ENCODE measurements at regions not wholly inside any gene's neighbourhood (a gene's known extent, or its start where the extent isn't known, plus 50 kb on each side); places are given as distances from the start of the nearest gene placed in this dataset.

GRCh38 chr15:31245135-31245689 is 81.4 kb upstream of the KLF13 start:
- DNase-seq (ENCODE audit: low spot score) = no peak

GRCh38 chr15:31245756-31246155 is 80.9 kb upstream of the KLF13 start:
- no peak for DNase-seq (ENCODE audit: low spot score)

DNA sequence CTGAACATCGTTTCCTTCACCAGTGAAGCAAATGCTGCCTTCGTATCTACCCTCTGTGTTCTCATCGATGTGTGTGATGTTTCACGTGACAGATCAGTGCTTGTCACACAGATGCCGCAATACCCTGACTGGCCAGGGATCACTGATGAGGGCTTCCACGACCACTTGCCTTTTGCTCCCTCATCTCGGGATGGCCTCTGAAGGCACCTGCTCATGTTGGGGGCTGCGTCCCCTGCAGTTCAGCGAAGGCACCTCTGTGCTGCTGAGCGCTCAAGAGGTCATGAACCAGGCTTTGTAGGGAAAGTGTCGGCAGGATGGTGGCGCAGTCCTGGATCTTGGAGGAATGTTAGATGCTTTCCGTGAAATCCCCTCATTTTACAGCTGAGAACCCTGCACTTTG is 79.2 kb upstream of the KLF13 start:
- DNase-seq (ENCODE audit: low spot score) = no peak

DNA sequence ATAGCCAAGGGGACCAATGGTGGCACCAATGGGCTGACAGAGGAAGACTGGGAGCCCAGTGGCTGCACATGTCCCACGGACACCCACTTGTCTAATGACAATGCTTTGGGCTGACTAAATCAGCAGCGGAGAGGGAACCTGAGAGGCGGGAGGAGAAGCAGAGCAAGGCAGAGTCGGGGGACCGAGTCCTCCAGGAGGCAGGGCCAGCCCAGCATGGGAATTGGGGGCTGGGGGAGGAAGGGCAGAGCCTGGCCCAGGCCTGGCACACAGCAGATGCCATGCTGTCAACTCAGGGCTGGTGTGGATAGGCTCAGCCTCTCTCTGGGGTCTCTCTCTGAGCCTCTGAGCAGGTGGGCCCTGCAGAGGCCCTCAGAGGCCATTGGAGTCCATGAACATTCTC is 78.4 kb upstream of the KLF13 start:
- DNase-seq (ENCODE audit: low spot score) = no peak

DNA sequence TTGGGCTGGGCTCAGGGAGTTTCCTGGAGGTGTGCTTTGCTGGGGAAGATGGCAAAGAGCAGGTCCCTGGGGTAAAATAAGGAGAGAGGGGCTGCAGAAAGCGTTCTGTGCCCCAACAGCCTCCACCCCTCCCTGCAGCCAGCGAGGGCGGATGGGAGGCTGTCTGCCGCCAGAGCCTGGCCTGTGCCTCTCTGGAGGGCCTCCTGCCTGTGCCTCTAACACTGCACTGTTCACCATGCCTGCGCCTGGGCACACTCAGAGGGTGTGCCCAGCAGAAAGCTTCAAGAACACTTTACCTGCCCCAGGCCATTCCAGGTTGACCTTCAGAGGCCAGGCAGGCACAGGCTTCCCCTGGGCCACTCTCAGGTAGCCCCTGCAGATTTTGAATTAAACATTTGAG is 77.7 kb upstream of the KLF13 start:
- no peak for DNase-seq (ENCODE audit: low spot score)

DNA sequence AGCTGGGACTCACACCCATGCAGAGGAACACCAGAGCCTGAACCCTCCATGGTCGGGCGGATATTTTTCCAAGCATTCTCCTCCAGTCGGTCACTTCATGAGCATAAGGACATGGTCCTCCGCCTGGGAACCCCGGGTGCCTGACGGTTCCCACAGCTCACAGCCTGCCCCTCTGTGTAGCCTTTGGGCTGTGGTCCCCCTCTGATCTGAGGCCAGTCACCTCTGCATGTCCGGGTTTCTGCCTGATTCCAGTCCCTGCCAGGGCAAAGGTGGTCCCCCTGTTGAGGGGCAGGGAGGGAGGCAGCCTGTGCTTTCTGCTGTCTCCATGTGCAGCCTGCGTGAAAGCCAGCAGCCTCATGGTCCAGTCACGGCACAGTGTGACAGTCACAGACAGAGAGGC is 76.6 kb upstream of the KLF13 start:
- DNase-seq (ENCODE audit: low spot score) = no peak

- no peak for DNase-seq (ENCODE audit: low spot score)
Measured at GRCh38 chr15:31251165-31251564, 75.5 kb upstream of the KLF13 start.

GRCh38 chr15:31252171-31252785 is 74.4 kb upstream of the KLF13 start:
- DNase-seq (ENCODE audit: low spot score) = no peak

DNA sequence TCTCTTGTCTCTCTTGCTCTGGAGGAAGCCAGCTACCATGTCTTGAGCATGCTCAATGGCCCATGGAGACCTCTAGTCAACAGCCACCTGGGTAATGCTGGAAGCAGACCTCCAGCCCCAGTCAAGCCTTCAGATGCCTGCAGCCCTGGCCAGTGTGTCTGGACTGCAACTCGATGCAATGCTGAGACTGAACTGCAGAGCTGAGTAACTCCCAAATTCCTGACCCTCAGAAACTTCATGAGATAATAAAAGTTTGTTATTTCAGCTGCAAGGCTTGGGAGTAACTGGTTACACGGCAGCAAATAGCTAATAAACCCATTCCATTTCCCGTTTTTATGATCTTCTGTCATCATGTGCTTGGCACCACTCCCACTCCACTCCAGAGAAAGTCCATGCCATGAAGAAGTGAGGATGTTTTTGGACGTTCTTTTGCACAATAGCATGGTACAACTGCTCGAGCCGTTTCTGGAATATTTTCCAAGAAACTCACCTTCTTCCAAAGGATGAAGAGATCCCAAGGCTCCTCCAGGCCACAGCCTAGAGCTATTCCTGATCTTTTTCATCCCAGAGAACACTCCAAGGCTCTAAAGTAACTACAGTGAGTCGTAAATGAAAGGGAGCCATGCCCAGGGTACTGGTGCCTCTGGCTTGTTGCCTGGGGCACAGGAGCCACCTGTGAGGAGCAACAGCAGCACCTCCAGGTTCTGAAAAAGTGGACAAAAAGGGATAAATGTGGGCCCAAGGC is 72.0 kb upstream of the KLF13 start:
- DNase-seq (ENCODE audit: low spot score) = no peak

DNA sequence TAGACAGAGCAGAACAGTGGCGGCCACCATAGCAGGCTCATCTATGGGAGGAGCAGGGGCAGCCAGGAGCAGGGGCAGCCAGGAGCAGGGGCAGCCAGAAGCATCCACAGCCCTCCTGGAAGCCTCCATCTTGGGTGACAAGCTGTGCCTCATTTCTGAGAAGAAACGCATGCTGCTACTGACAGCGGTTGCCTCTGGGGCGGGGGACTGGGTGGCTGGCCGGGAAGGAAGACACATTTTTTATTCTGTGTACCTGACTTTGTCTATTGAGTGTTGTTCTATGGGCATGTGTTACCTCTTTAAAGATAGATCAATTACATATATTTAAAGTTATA is 71.5 kb upstream of the KLF13 start:
- DNase-seq (ENCODE audit: low spot score) = no peak

DNA sequence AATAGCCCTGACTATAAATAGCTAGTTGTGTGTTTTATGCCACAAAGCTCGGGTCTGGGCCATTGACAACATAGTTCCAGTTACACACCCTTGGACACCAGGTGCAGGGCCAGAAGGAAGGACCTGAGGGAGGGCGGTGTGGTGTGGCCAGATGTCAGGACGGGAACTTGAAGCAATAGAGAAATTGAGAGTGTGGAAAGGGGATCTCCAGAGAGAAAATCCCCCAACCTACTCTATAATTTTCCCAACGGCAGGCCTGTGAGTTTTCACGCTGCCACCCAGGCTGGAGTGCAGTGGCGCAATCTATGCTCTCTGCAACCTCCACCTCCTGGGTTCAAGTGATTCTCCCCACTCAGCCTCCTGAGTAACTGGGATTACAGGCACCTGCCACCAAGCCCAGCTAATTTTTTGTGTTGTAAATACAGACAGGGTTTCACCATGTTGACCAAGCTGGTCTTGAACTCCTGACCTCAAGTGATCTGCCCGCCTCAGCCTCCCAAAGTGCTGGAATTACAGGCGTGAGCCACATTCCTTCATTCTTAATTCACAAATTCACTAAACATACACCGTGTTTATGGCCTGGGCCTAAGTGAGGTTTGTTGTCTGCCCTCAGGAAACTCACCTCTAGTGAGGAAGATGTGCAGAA is 70.8 kb upstream of the KLF13 start:
- no peak for DNase-seq (ENCODE audit: low spot score)

DNA sequence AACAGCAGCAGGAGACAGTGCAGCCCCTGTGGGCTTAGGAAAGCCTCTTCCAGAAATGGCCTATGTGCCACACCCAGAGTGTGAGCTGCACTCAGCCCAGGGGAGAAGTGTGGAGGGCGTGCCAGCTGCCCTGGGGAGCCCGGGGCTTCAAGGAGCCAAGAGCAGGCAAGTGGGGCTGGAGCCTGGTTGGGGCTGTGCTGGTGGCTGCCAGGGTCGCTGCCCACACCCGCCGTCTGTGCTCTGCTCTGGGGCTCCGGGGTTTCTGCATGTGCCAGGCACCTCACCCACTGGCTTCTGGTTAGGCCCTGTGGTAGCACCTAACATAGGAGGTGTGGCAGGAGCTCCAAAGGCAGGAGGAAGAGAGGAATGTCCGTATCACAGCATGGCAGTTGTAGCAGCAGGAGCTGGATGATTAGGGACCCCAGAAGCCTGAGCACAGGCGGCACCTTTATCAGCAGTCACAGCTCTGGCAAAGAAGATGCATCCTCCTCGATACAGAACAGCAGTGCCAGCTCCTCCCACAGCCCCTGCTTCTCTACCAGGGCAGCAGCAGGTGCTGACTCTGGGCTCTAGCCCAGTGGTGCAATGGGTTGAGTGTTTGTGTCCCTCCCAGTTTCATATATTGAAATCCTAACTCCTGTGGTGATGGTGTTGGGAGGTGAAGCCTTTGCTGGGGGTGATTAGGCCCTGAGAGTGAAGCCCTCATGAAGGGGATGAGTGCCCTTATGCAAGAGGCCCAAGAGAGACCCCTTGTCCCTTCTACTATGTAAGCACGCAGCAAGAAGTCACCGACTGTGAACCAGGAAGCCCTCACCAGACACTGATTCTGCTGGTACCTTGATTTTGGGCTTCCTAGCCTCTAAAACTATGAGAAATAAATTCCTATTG is 70.0 kb upstream of the KLF13 start:
- DNase-seq (ENCODE audit: low spot score) = no peak

DNA sequence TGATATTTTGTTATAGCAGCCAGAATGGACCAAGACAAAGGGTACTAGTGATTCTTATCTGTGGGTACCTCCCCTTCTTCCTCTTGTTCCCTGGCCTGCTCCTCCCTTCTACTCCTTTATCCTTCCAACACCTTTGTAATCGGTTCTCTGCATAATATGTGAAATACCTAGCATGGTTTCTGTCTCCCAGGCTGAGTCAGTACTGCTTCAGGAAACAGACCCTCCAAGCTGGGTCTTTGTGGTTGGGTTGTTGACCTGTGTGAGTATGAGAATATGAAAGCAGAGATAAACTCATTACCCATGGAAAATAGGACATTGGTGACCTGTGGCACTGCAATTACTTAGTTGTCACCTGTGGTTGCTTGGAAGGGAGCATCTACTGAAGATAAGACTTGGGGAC is 69.3 kb upstream of the KLF13 start:
- no peak for DNase-seq (ENCODE audit: low spot score)

- DNase-seq (ENCODE audit: low spot score) = no peak
Measured at GRCh38 chr15:31258260-31258659, 68.4 kb upstream of the KLF13 start.

DNA sequence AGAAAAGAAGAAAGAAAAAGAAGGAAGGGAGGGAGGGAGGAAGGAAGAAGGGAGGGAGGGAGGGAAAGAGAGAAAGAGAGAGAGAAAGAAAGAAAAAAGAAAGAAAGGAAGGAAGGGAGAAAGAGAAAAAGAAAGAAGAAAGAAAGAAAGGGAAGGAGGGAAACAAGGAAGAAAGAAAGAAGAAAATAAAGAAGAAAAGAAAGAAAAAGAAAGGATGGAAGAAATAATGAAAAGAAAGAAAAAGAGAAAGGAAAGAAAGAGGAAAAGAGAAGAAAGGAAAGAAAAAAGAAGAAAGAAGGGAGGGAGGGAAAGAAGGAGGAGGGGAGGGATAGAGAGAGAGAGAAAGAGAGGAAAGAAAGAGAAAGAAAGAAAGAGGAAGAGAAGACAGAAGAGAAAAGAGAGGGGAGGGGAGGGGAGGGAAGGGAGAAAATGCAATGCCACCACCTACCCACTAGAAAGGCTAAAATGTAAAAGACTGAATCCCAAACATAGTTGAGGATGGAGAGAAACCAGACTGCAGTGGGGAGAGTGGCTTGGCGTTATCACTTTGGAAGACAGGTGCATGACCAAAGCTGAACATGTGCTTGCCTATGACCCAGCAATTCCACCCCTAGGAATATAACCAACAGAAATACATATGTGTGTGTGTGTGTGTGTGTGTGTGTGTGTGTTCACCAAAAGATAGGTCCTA is 66.9 kb upstream of the KLF13 start:
- no peak for DNase-seq (ENCODE audit: low spot score)

GRCh38 chr15:31260646-31261265 is 65.9 kb upstream of the KLF13 start:
- no peak for DNase-seq (ENCODE audit: low spot score)

GRCh38 chr15:31261266-31262142 is 65.1 kb upstream of the KLF13 start:
- no peak for DNase-seq (ENCODE audit: low spot score)

DNA sequence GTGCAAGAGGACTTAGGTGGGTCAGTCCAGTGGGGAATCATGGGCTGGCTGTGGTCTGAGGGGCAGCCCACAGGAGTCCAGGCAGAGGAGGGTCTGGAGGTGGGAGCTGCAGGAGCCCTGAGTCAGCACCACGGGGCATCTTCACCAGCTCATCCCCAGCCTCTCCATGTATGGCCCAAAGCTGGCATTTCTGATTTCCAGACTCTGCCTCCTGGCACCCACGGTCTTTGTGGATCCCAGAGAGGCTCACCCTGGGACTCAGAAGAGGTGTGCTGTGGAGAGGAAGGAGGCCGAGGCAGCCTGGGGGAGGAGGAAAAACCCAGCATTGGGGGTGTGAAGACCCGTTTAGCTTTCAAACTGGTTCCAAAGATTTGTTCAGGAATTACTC is 64.5 kb upstream of the KLF13 start:
- DNase-seq (ENCODE audit: low spot score) = no peak

- no peak for DNase-seq (ENCODE audit: low spot score)
Measured at GRCh38 chr15:31262901-31263671, 63.5 kb upstream of the KLF13 start.
